B cell (primary cell): ENCODE measurements at regions not wholly inside any gene's neighbourhood (a gene's known extent, or its start where the extent isn't known, plus 50 kb on each side); places are given as distances from the start of the nearest gene placed in this dataset.

Experiments used
- CTCF ChIP-seq: fragments of 200-600 bp; IDR thresholded peaks from one replicate; pipeline ENCODE4 v1.8.0; 2022; ENCODE audit warnings: antibody characterized with exemption, mild to moderate bottlenecking
- EZH2 ChIP-seq: IDR thresholded peaks from 2 replicates; pipeline ENCODE4 v1.6.1; 2012; ENCODE audit warnings: borderline replicate concordance, low read depth, mild to moderate bottlenecking, moderate library complexity, low read length; ENCODE audit not compliant: insufficient read depth, poor library complexity, severe bottlenecking

DNA sequence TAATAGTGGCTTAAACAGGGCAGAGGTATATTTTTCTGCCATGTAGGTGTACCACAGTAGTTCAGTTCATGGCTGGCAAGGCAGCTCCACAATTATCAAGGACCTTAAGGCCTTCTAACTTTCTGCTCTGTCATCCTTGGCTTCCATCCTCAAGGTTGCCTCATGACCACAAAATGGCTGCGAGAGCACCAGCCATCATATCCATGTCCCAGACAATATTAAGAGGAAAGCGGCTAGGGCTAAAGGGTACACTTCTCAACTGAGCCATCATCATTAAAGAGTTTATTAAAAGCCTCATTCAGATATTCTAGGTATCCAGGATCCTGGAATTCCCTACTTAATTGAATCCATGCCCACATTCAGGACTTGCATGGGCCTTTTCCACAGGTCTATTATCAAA lies 62.7 kb upstream of the MRI1 start:
- TF ChIP-seq CTCF (no peak), EZH2 (no peak)
